HG03135 (cell line): ENCODE measurements at regions not wholly inside any gene's neighbourhood (a gene's known extent, or its start where the extent isn't known, plus 50 kb on each side); places are given as distances from the start of the nearest gene placed in this dataset.

ENCODE experiments used
- ATAC-seq: cut with Tn5 transposase; IDR thresholded peaks from one replicate; pipeline ENCODE4 v1.9.1; 2021; ENCODE audit warnings: mild to moderate bottlenecking, moderate library complexity; ENCODE audit not compliant: unreplicated experiment

DNA sequence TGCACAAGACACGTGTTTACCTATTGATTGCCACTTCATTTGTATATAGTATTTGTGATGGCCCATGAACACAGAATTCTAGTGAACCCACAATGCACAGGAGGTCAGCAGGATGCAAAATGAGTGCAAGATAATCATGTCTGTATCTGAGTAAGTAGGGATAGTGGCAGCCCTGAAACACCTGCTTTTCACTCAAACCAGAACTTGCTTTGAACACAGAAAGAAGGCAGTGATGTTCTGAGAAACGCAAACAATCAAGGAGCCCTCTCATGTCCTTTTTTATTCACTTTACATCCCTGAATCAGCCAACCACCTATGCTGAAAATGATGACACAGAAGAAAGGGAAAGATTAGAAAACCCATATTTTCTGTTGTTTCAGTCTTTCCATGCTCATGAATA, 170.4 kb upstream of the AVPR1A start:
- no peak for ATAC-seq

DNA sequence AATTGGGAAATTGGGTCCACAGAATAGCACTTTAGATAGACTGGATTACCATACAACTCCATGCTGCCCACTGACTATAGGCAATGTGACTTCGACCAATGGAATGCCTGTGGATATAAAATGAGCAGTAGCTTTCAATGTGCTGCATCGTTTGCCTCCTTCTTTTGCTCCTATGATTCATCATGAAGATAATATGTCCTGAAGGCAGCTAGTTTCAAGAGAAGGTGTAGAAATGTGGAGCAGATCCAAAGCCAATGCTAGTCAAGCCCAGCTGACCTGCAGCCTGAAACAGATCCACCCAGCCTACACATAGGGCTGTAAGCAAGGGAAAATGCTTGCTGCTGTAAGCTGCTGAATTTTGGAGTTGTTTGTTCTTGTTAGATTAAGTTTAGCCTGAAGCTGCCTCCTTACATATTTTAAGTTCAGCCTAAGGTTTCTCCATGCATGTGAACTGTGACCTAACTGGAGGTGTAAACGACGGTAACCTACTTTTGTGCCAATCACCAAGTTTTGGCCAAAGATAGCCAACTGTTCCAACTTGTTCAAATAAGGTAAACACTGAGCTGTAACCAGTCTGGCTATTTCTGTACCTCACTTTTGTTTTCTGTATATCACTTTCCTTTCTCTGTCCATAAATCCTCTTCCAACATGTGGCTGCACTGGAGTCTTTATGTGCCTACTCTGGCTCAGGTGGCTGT, 169.1 kb upstream of the AVPR1A start:
- no peak for ATAC-seq

DNA sequence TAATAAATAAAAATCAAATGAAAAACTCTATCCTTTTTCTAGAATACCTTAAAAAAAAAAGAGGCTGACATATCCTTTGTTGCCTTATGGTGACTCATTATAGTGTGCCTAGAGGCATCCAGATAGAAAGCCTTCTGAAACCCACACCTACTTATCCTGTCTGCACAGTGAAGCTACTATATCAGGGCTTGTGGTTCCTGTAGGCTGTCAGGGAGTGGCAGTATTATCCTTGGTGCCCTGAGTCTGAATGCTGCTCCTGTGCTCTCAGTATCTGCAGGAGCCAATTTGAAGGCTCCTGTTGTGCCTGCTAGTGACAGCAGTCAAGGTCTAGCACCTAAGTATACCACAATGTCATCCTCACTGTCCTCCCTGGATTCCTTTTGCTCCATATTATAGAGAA, 168.4 kb upstream of the AVPR1A start:
- peak; percentile 74 for ATAC-seq

DNA sequence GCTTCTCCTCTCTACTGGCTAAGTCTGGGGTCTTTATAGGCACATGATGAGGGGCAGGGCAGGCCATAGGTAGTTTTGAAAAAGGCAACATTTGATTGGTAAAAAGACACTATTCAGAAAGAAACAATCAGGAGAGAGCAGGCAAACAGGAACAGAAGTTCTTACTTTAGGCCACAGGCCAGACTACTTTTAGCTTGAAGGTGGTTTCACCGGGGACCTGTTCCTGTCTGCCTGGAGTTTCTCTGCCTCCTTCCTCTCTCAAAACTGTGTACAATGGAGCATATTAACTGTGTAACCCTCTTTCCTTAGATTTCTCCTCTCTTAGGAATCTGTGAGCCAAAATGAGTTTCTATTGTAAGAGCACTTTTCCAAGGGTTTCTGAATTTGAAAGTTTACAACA, 167.9 kb upstream of the AVPR1A start:
- ATAC-seq: no peak

DNA sequence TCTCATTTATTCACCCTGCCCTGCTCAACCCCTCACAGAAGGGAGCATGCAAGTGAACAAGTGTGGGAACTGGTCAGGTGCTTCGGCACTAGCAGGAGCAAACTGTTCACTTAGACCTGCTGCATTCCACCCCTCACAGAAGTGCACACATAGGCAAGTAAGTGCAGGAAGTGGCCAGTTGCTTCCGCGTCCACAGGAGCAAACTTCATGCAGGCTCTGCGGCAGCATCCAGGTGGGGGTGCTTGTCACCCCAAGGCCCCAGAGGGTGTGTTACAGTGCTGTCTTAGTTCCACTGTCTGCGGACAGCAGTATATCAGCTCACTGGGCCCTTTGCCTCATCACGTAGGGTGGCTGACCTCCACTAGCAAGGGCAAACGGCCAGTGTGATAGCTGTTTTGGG, 167.3 kb upstream of the AVPR1A start:
- ATAC-seq: no peak

DNA sequence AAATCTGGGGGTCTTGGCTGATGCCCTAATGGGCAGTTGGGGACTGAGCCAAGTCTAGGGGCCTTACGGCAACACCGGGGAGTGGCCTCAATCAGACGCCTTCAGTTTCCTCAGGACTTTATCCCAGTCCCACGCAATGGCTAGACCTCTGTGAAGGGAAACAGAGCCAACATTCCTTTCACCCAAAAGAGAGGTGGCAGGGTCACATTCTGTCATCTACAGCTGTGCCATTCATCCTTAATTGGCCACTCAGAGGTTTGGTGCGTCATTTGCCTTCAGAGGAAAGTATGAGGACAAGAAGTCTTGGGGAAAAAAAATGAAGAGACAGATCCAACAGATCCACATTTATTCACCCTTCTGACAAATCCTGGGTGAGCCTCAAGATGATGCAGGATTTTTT, 166.9 kb upstream of the AVPR1A start:
- no peak for ATAC-seq

DNA sequence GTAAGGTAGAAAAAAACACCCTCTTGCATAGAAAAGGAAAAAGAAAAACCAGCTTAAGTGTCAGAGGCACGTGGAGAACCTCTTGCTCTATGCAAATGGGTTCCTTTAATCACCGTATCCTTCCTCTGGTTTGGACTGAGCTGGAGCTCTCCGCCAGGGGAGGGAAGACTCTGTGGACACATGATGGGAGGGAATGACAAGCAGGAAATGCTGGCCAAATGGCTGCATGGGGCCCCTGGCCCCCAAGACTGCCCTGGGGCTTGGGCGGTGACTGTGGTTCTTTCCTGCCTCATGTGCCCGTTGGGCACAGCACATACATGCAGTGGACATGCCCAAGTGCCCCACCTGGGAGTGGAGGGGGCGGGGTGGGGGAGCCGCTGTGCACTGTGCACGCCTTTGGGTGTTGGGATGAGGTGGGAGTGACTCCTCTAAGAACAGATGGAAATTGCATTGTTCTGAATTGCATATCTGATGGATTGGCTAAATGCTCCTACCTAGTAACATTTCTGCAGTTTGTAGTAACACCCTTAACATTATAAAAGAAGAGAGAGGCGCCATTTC, 166.4 kb upstream of the AVPR1A start:
- ATAC-seq: no peak

DNA sequence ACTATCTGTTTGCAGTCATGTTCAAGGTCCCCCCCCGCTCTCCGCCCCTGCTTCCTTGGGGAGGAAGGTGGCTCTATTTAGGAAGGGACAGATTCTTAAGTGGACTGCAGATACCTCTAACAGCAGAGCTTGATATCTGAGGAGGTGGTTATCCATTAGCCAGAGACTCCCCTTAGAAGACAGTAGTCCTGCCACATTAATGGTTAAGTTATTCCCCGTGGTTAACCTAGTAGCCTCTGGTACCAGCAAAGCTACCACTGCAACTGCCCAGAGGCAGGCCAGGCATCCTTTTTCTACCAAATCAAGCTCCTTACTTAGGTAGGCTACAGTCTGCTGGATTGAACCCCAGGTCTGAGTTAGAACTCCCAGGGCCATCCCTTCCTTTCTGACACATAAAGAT, 162.1 kb upstream of the AVPR1A start:
- ATAC-seq: peak; percentile 82

DNA sequence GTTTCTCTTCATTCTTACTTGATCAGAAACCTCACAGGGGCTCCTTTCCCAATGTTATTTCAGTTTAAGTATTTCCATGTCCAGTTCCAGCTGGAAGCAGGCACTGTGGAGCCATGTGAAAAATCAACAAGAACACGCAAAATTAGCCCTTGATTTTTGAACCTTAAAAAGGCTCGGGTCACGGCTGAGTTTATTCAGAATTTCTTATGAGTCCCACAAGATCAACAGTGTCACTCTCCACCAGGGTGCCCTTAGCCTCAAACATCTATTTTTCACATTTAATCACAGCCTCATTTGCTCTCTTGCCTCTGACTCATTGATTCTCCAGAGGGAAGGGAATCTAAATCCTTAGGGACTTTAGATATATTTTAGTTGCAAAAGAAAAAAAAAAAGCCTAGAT, 157.7 kb upstream of the AVPR1A start:
- no peak for ATAC-seq

DNA sequence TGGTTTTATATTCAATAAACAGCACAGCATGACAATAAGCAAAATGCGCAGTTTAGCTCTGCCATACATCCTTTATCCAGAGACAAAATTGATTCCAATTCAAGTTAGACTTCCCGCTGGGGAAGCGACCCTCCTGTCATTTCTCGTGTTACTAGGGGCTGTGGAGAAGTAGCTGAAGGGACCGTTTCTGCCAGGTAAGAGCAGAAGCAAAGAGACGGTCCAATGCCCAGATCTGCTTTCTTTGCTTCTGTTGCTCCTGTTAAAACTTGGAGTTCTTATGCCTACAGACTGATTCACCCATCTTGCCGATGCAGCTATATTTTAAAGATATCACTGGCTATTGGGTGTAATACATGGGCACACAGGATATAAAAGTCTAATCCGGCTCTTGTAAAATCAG, 156.8 kb upstream of the AVPR1A start:
- no peak for ATAC-seq

DNA sequence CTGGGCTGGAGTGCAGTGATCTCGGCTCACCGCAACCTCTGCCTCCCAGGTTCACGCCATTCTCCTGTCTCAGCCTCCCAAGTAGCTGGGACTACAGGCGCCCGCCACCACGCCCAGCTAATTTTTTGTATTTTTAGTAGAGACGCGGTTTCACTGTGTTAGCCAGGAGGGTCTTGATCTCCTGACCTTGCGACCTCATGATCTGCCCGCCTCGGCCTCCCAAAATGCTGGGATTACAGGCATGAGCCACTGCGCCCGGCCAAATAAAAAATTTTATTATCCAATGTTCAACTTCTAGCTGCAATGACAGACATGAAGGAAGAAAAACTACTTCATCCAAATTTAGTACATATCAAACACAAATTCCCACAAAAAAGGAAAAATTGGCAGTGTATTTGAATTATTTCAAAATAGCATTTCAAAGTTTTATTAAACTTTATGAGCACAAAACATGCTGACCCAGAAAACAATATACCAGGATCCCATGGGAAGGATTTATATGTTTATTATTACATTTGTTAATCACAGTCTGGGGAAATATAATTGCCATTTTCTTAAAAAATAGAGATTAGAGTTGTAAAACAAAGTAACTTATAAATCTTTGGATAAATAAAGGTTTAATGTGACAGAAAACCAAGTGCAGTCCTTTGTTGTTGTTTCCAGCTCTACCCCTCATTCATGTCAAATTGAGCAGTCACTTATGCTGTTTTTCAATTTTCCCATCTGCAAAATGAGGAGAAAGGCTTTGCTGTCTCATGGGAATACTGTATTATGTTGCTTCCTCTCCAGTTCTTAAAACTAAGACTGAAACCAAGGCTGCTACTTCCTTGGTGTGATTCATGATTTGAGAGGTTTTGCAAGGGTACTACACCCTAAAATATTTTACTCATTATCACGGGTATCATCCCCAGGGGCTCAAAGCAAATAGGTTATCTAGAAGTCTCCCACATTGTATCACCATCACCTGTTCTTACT, 155.2 kb upstream of the AVPR1A start:
- peak; percentile 45 for ATAC-seq

DNA sequence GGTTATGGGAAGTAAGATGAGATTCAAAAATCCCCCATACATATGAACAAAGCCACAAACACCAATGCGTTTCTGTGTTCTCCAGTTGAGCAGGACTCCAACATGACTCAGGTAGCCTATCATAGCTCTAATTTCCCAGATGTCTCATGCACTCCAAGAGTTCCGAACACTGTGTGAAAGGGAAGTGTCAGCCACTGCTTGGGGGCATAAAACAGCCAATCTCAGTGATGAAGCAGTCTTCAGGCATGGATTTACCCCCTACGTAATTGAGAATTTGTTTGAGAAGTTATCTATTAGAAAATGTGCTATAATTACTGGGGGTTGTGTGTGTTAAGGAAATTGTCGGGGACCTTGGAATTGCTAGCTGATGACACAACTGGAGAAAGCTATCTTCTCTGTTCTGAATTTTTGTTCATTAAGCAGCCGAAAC, 153.9 kb upstream of the AVPR1A start:
- no peak for ATAC-seq

DNA sequence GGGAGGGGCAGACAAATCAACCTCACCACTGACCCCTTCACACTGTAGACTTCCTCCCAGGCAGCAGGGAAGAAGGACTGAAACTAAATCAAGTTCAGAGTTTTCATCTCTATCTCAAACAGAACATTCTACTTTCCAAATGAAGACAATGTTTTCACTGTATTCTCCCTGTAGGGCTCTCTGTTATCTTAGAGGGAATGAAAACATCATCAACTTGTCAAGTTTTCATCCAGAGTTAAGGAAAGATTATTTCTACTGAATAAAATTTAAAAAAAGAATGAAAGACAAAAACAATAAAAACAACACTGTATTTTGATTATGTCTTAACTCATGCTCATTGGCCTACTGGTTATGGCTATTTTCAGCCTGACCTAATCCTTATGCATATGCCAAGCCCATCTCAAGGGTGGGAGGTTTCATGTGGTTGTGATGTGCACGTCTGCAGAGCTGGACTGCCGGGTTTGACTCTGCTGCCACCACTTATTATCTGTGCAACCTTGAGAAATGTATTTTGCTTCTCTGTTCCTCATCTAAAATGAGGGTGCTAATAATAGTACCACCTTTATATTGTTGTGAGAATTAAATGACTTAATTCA, 152.0 kb upstream of the AVPR1A start:
- ATAC-seq: no peak

DNA sequence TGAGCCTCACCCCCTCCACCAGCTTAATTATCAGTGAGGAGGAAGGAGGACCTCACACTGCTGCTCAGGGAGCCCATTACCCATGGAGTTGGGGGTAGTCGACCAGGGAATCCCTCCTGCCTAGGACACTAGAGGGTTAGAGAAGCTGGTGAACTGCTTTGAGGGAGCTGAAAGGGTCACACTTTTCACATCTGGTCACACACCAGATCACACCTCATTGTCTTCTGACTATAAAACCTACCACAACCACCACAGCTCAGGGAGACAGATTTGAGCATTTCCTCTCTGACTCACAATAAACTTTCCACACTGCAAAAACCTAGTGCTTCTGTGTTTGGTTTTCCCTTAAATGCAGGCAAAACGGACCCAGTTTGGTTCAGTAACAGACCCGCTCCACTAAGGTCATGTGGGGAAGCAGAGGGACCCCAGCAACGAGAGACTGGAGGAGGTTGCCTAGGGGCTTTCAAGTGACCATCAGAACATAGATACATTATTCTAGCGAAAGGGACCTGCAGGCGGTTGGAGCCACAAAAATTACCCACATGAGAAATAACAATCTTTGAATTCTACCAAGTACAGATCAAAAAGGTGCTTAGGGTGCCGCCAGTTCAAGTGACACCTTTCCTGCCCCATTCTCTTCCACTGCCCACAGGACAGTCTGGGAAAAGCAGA, 151.4 kb upstream of the AVPR1A start:
- ATAC-seq: peak; percentile 78

DNA sequence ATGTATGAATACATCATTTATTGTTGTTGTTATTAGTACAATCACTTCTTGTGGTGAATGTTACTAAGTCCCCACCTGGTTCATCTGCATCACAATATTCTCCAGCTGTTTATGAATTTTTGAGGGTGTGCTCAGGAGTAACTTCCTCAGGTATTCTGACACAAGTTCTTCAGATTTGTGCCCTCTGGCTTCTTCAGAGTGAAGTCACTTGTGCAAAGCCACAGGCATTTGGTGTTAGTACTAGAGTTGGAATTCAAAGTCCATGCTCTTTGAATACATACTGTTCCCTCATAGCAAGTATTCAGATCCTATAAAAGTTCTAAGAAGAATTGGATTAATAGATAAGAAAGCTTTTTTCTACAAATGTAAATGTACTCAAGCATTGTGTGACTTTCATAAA, 150.3 kb upstream of the AVPR1A start:
- ATAC-seq: no peak

DNA sequence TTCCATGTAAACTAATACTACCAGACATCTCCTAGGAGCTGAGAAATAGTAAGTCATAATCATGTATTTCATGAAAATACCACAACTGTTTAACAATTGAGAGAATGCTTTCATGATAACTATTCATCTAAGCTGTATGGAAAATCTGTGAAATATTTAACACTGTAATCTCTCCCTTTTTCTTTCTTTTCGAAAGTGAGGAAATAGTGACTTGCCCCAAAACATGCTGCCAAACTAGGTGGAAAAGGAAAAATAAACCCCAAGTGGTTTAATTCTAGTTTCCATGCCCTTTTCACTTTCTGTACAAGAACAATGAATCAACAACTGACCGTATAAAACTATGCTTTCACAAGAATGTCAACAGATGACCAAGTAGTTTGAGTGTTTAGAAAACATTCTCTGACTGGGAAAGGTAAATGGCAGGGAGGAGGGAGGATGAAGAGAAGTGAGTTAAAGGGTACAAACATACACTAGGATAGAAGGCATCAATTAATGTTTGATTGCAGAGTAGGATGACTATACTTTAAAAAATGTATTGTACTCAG, 147.5 kb upstream of the AVPR1A start:
- no peak for ATAC-seq

DNA sequence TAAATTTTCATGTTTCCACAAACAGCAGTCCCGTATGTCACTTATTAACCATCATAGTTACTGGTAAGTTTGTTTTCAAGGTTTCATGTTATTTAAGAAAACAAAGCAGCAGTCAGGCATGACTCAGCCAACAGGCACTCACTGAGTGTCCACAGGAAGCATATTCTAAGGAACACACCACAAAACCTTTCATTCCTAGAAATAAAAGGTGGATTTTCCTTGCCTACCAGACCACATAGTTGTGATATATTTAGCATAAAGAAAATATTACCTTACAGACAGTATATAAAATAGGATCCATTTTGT, 143.3 kb upstream of the AVPR1A start:
- ATAC-seq: peak; percentile 77

DNA sequence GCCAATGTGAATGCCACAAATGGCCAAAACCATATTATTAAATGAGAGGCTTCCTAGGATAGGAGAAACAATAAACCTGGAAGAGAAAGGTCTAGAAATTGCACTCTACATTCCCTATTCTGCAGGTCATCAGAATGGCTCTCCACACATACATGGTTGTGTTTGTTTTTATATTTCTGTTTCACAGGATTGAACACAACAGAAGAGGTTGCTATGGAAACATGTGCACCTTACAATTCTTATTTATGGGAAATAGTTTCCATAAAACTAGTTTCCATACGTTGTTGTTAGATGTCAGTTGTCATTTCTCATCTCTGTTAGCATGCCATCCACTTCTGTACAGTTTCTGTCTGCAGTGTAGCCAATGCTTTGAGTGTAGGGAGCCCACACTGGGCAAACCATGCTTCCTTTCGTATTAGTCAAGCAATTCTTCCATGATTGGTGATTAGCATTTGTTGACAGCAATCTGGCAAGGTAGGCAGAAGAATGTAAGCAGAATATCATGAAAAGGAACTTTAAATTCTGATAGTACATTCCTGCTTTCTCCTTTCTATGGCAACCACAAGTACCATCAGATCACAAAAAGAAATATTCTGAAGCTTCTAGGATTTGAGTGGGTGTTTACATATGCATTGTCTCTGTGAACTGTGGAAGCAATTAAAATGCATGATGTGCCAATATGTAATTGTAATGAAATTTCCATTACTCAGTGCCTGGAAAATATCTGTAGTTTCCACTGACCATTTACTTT, 141.6 kb upstream of the AVPR1A start:
- ATAC-seq: no peak

DNA sequence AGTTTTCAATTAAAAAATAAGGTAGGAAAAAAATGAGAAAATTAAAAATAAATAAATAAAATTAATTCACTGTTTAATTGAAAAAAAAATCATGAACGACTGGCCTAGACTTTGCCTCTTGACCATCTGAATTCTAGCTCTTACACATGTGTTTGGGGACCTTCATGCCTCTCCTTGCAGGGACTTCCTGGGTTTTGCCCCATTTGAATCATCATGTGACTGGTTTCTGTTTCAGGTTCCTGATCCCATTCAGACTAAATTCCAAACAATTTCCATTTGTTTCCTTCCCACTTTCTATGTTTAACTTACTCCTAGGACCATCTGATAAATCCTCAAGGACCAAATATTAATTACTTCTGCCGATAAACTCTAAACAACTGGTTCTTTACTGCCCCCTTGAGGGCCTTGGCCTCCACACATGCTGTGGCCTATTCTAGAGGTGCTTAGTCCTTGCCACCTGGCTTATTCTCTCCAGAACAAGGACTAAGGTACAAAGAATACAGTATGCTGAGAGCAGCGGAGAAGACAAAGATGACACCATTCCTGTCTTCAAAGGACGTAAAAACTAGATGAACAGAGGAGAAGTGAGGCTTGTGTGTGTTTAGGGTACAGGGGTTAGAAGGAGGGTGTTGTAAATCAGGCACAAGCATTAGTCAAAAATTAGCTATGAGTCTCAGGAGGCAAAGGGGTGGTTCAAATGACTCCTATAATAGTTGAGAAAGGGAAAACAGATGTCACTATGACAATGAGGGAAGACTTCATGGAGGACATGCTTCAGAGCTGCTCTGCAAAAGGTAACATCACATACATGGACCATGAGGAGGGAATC, 125.8 kb upstream of the AVPR1A start:
- ATAC-seq: peak; percentile 83
